ENCODE measurements at regions not wholly inside any gene's neighbourhood (a gene's known extent, or its start where the extent isn't known, plus 50 kb on each side); places are given as distances from the start of the nearest gene placed in this dataset.

DNA sequence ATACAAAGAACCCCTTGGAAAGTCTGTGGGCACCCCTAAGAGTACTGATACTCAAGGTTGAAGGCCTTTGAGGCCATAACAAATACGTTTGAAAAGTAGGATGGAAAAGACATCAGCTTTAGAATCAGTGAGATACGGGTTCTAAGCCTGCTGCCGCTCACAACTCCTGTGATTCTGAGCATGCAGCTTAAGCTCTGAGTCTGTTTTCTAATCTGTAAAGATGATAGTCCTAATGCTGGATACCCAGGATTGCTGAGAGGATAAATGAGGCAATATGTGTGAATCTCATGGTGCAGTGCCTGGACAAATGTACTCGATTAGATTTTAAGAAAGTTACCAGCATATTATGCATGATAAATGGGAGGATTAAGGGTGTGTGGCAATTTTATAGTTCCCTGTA lies 321.0 kb upstream of the HSF2 start:
- Histone ChIP-seq H3K27me3 (ENCODE audit: control insufficient read depth in 1 of 2, insufficient read depth in 2 of 2, low read length in 2 of 2) (no peaks in the 10 kb centered on the region), H3K36me3 (replicated peaks in 1 of 2; ENCODE audit: control insufficient read depth in 1 of 2, insufficient read depth in 2 of 2, low read length in 2 of 2) (no peaks in the 10 kb centered on the region), H4K20me1 (ENCODE audit: insufficient read depth, low read length) (no peaks in the 10 kb centered on the region), H3K4me3 (replicated peaks in 1 of 3; ENCODE audit: insufficient read depth in 1 of 3, low read depth in 2 of 3, low read length in 3 of 3) (no peak overlapping the region), H3K4me2 (ENCODE audit: low read depth, low read length) (no peak overlapping the region), H3K4me1 (ENCODE audit: insufficient read depth, low read length) (no peaks in the 10 kb centered on the region), H3K27ac (ENCODE audit: extremely low read length, insufficient read depth, low read length) (no peak overlapping the region), H3K9me3 (ENCODE audit: low read length) (no peaks in the 10 kb centered on the region), H3K9ac (ENCODE audit: insufficient read depth, low read depth, low read length) (no peak overlapping the region), H2AFZ (ENCODE audit: low read length) (no peak overlapping the region), H3K79me2 (ENCODE audit: insufficient read depth, low read length) (no peaks in the 10 kb centered on the region)
- TF ChIP-seq JUNB (CRISPR knock-in tag; IDR thresholded peaks at IDR 0.05; ENCODE audit: borderline replicate concordance) = no peak
- no peak for TF ChIP-seq PAF1 (CRISPR knock-in tag; IDR thresholded peaks at IDR 0.05)
- TF ChIP-seq THAP11 (CRISPR knock-in tag; IDR thresholded peaks at IDR 0.05) = no peak
- TF ChIP-seq ZNF619 (CRISPR knock-in tag; IDR thresholded peaks at IDR 0.05) = no peak
- no peak for TF ChIP-seq HMGA1 (CRISPR knock-in tag; conservative IDR thresholded peaks at IDR 0.05)
- TF ChIP-seq ZNF441 (CRISPR knock-in tag; IDR thresholded peaks at IDR 0.05; ENCODE audit: borderline replicate concordance) = no peak
- no peak for TF ChIP-seq RFX3 (CRISPR knock-in tag; IDR thresholded peaks at IDR 0.05)
- TF ChIP-seq, protein P1, sequence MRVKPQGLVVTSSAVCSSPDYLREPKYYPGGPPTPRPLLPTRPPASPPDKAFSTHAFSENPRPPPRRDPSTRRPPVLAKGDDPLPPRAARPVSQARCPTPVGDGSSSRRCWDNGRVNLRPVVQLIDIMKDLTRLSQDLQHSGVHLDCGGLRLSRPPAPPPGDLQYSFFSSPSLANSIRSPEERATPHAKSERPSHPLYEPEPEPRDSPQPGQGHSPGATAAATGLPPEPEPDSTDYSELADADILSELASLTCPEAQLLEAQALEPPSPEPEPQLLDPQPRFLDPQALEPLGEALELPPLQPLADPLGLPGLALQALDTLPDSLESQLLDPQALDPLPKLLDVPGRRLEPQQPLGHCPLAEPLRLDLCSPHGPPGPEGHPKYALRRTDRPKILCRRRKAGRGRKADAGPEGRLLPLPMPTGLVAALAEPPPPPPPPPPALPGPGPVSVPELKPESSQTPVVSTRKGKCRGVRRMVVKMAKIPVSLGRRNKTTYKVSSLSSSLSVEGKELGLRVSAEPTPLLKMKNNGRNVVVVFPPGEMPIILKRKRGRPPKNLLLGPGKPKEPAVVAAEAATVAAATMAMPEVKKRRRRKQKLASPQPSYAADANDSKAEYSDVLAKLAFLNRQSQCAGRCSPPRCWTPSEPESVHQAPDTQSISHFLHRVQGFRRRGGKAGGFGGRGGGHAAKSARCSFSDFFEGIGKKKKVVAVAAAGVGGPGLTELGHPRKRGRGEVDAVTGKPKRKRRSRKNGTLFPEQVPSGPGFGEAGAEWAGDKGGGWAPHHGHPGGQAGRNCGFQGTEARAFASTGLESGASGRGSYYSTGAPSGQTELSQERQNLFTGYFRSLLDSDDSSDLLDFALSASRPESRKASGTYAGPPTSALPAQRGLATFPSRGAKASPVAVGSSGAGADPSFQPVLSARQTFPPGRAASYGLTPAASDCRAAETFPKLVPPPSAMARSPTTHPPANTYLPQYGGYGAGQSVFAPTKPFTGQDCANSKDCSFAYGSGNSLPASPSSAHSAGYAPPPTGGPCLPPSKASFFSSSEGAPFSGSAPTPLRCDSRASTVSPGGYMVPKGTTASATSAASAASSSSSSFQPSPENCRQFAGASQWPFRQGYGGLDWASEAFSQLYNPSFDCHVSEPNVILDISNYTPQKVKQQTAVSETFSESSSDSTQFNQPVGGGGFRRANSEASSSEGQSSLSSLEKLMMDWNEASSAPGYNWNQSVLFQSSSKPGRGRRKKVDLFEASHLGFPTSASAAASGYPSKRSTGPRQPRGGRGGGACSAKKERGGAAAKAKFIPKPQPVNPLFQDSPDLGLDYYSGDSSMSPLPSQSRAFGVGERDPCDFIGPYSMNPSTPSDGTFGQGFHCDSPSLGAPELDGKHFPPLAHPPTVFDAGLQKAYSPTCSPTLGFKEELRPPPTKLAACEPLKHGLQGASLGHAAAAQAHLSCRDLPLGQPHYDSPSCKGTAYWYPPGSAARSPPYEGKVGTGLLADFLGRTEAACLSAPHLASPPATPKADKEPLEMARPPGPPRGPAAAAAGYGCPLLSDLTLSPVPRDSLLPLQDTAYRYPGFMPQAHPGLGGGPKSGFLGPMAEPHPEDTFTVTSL (CRISPR knock-in tag; IDR thresholded peaks at IDR 0.05; ENCODE audit: borderline replicate concordance) = no peak
- no peak for TF ChIP-seq PLRG1 (conservative IDR thresholded peaks at IDR 0.05)
- no peak for TF ChIP-seq GFI1 (CRISPR knock-in tag; IDR thresholded peaks at IDR 0.05; ENCODE audit: borderline replicate concordance)
- TF ChIP-seq ZNF317 (CRISPR knock-in tag; IDR thresholded peaks at IDR 0.05) = no peak
- no peak for TF ChIP-seq BHLHE40 (IDR thresholded peaks at IDR 0.05; ENCODE audit: low read length)
- TF ChIP-seq, protein P2, sequence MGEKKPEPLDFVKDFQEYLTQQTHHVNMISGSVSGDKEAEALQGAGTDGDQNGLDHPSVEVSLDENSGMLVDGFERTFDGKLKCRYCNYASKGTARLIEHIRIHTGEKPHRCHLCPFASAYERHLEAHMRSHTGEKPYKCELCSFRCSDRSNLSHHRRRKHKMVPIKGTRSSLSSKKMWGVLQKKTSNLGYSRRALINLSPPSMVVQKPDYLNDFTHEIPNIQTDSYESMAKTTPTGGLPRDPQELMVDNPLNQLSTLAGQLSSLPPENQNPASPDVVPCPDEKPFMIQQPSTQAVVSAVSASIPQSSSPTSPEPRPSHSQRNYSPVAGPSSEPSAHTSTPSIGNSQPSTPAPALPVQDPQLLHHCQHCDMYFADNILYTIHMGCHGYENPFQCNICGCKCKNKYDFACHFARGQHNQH (CRISPR knock-in tag; IDR thresholded peaks at IDR 0.05) = no peak
- no peak for TF ChIP-seq PHF20 (CRISPR knock-in tag; IDR thresholded peaks at IDR 0.05)
- TF ChIP-seq, protein P3, sequence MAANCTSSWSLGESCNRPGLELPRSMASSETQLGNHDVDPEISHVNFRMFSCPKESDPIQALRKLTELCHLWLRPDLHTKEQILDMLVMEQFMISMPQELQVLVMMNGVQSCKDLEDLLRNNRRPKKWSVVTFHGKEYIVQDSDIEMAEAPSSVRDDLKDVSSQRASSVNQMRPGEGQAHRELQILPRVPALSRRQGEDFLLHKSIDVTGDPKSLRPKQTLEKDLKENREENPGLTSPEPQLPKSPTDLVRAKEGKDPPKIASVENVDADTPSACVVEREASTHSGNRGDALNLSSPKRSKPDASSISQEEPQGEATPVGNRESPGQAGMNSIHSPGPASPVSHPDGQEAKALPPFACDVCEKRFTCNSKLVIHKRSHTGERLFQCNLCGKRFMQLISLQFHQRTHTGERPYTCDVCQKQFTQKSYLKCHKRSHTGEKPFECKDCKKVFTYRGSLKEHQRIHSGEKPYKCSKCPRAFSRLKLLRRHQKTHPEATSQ (CRISPR knock-in tag; IDR thresholded peaks at IDR 0.05; ENCODE audit: borderline replicate concordance) = no peak
- ChIA-PET POLR2A (no interaction called here), CTCF (ENCODE audit: low intra/inter-chr PET ratio, low total read pairs) (no interaction called here)
- WGBS (ENCODE audit: low lambda C conversion rate) = 40% methylated on average over 4 of the region's 4 CpGs
- ATAC-seq (no peak), DNase-seq (ENCODE audit: low spot score) (no peak), FAIRE-seq (no peak)
- no TSS peak for BruUV-seq (replicated peaks)
- in situ Hi-C loops (cut with HindIII; ENCODE audit: extremely low pct_ligation_motif_present, low pct_unique_long_range_greater_than_20kb) (no loop called here), intact Hi-C loops (cut with micrococcal nuclease; ENCODE audit: unreplicated experiment) (no loop called here)
